Stimulated activated CD8-positive, alpha-beta memory T cell treated with anti-CD3 and anti-CD28 coated beads, Interleukin-7, amount 100 ng/mL, for 4 hours (primary cell): ENCODE measurements at regions not wholly inside any gene's neighbourhood (a gene's known extent, or its start where the extent isn't known, plus 50 kb on each side); places are given as distances from the start of the nearest gene placed in this dataset.

Source experiments
- DNase-seq, 2 donors: peaks; one replicate each; pipeline ENCODE4 v3.0.0-alpha.2; 2020; ENCODE audit warnings: low read depth in 2 of 2

DNA sequence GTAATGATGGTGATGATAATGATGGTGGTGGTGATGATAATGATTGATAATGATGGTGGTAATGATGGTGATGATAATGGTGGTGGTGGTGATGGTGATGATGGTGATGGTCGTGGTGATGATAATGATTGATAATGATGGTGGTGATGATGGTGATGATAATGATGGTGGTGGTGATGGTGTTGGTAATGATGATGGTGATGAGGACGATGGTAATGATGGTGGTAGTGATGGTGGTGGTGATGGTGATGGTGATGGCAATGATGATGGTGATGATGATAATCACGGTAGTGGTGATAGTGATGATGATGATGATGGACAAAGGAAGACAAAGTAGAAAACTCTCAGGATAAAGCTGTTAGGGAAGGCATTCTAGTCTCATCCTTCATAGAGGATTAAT lies 310.5 kb downstream of the MSX2 start:
- no peak for DNase-seq

DNA sequence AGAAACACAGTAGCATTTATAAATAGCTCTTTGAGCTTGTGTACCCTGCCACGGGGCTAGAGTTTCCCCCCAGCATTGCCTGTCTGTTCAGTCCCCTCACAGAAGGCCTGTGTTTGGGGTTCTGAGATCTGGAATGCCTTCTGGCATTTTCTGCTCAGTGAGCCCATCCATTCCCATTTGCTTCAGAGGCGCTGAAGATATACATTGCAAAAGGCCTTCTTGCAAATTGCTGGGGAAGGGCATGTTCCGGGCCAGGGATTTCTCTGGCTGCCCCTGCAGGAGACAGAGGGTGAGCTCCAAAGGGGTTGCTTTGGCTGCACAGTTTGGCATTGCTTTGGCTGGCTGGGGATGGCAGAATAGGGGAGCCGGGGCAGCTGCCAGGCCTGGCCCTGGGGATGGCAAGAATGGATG lies 308.4 kb downstream of the MSX2 start:
- DNase-seq, result no peak

DNA sequence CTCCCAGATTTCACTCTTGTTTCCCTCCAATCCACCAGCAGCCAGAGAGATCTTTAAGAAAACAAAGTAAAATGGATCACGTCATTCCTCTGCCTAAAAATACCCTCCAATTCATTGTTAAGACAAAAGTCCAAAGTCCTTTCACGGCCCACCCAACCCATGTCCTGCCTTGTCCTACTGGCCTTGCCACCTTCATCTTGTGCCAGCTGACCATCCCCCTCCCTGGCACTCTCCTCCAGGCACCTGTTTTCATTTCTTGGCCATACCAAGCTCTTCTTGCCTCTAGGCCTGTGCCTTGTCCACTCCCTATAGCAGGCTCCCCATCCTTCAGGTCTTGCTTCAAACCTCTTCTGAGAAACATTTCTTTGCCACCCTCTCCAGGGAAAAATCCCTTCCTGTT lies 307.6 kb downstream of the MSX2 start:
- no peak for DNase-seq

GRCh38 chr5:175027390-175027789 lies 303.0 kb downstream of the MSX2 start:
- no peak for DNase-seq

- no peak for DNase-seq
These were observed 300.7 kb downstream of the MSX2 start for GRCh38 chr5:175025077-175025476.

DNA sequence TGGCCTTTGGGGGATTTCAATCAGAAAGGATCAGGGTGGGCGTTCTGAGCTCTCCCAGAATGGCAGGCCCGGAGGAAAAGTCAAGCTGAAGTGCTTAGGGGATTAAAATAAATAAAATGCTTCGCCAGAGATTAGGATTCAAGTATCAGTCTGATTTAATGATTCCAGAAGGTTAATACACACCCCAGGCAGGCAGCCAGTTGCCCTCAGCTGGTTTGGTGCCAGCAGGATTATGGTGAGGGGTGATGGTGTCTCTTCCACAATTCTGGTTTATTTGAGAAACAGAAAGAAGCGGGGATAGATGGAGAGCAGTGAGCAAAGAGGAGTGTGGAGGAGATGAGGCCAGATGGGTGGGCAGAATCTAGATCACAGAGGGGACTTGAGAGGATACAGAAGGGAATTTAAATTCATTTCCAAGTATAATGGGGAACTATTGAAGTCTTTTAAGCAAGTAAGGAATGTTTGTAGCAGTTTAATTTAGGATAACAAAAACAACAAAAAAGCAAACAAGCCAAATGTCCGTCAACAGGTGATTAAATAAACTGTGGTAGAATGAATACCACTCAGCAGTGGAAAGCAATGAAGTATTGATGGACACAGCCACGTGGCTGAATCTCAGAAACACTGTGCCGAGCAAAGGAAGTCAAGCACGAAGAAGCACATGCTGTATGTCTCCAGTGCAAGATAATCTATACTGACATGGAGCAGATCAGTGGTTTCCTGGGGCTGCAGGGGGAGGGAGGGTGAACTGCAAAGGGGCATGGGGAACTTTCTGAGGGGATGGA lies 297.7 kb downstream of the MSX2 start:
- no peak for DNase-seq

- DNase-seq, result no peak
These were observed 296.9 kb downstream of the MSX2 start for GRCh38 chr5:175021321-175021720.

- no peak for DNase-seq
These were observed 290.8 kb downstream of the MSX2 start for GRCh38 chr5:175015028-175015685.

DNA sequence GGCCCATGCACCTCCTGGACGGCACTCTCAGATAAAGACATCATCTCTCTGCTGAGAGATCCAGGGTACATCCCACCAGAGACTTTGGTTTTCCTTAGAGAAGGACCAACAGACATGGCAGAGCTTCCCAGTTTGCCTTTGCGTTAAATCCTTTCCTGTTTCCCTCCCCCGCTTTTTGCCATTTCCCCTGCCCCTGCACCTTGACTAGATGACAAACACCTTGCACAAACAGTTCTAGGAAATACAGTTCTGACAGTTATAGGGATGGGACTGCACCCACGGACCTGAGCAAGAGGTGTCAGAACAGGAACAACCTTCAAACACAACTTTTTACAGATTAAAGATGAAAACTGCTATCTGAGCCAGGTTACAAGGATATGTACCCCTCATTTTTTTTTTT lies 288.9 kb downstream of the MSX2 start:
- DNase-seq, result no peak

DNA sequence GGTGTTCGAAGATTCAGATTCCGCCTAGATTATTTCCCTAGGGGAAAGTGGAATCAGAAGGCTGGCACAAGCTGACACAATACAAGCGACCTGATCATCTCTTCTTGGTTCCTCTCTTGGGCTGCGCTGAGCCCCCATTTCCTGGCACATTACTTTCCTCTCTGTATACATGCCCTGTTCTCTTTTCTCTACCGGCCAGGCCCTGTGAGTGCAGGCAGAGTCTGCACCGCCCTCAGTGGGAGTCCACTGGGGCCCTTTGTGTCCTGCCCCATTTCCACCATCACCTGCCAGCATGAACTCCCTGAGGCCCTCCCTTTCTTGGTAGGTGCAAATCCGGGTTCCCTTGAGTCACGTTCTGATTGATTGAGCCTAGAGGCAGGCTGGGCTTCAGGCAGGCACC lies 287.9 kb downstream of the MSX2 start:
- no peak for DNase-seq

DNA sequence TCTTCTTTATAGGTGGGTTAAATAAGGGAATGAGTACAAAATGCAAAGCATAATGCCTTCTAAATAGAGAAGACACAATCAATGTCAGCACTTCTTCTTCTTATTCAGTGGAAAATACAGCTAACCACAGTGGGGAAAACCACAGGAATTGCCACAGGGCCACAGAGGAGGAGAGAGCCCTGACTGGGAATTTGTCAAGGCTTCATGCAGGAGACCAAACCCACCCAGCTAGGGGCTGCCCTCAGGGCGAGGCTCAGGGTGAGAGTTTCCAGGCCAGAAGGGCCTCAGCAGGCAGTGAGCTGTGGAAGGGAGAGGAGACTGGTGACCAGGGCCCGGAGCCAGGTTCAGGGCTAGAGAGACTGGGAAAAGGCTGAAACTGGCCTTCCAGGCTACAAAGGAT lies 279.1 kb downstream of the MSX2 start:
- DNase-seq, result no peak

DNA sequence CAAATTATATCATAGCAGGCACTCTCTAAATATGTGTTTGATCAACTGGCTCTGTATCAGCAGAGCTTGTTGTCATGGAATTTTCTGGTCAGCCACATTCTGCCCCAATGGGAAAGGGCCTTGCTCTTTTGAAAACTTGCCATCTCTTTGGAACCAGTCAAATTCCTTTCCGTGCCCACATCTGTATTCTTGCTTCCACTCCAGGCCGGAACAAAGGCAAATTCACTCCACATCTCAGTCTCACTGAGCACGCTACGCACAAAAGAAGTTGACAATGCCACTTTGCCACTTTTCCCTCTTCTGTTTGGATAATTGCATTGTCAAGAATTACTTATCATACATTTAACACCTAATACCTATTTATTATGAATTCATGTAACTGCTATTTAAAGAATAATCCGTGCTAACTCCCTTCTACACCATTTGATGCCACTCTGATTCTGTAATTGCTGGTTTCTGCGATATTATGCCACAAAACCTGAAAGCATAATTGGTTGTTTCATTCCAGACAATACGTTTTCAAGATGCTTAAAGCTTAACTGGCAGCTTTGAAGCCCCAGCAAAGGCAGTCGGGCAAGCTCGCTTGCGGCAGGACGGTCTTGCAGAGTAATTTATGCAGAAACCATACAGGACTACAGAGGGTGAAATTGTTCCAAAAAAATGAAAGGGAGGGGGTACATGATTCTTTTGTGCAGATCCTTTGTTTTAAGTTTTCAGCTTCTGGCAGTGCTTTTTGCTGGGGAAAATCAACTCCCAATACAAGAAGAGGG lies 277.7 kb downstream of the MSX2 start:
- no peak for DNase-seq

DNA sequence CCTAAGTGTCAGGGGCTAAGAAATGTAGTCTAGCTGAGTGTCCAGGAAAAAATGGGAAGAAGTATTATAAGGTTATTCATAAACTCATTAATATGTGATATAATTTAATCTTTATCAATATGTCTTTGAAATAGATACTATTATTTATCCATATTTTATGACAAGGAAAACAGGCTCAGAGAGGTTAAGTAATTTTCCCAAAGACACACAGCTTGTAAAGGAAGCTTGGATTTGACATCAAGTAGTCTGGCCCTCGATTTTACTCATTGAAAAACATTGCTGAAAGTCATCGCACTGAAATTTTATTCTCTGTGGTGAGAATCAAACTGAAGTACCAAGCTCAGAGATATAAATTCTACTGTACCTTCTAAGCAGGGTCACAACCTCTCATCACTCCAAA lies 276.9 kb downstream of the MSX2 start:
- DNase-seq, result no peak

DNA sequence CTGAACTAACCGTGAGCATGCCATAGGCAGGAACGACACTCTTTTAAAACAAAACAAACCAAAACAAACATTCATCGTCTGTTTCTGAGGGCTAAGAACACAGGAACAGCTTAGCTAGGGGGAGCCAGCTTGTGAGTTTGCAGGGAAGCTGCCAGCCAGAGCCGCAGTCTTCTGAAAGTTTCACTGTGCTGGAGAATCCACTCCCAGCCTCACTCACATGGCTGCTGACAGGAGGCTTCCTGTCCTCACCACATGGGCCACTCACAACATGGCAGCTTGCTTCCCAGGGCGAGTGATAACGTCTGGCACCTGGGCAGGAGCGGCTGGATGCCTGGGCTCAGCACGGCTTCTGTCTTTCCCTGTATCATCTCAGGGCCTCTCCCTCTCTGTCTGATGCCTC lies 275.2 kb downstream of the MSX2 start:
- DNase-seq, result no peak

- no peak for DNase-seq
These were observed 273.8 kb downstream of the MSX2 start for GRCh38 chr5:174998131-174998730.

DNA sequence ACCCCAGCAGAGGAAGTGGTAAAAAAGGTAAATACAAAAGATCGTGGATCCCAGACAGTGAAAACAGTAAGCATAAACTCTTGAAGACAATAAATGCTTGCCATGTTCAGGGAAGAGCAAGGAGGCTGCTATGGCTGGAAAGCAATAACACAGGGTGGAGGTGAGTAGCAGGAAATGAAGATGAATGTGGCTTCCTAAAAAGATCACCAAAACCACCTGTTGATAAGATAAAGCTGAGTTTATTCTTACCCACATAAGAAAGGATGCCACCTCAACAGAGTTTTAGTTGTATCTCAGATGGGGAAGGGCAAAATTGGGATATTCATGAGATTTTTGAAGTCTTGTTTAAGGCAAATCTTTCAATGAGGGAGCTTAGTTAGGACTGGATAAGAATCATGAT lies 273.3 kb downstream of the MSX2 start:
- DNase-seq, result no peak

GRCh38 chr5:174996941-174997340 lies 272.6 kb downstream of the MSX2 start:
- no peak for DNase-seq

- no peak for DNase-seq
These were observed 271.4 kb downstream of the MSX2 start for GRCh38 chr5:174995827-174996226.

DNA sequence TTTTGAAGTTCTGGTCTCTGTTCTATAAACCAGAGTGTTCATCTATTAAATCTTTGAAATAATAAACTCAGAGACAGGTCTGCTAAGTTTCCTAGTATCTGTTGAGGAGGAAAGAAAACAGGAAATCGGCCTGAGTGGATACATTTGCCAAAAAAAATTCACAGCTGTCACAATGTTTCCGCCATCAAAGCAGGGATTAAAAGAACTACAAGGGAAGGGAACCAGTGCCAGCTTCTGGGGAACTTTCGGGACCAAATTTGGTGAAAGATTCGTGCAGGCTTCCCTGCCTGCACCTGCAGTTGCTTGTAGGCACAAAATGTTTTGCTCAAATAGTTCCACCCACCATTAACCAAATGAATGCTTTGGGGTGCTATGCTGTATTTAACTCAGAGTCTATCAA lies 267.5 kb downstream of the MSX2 start:
- no peak for DNase-seq

DNA sequence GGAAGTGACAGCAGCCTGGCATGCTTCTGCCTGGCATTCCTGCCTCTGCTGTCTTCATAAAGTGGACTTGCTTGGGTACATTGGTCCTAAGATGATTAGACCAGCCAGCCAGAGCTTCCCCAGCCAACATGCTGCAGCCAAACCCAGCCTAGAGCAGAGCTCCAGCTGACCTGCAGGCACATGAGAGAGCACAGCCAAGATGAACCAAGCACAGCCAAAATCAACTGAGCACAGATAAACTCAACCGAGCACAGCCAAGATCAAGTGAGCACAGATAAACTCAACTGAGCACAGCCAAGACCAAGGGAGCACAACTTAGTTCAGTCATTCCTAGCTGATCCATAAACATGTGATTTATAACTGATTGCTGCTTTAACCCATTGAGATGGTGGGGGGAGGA lies 266.5 kb downstream of the MSX2 start:
- no peak for DNase-seq

DNA sequence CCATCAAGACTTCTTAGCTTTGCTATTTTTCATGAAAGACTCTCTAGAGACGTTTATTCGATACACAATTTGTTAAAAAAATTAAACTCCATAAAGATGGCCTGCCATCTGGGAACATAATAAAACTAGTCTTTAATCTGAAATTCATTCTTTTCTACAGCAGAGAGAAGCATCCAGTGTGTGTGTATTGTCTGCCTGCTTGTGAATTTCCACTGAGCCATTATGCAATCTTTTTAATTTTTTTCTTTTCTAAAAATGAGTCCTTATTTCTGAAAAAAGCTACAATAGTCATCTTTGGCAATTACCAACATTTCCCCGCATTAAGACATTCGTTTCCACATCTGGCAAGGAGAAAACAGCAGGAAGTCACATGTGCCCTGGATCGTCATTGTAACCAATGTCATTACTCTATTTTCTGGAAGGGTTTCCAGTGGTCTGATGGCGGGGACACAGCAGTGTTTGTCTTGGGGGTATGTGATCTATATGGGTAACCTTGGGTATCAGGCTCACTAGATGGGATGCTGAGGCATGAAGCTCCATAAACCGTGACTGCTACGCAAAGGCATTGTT lies 263.1 kb downstream of the MSX2 start:
- DNase-seq, result no peak

DNA sequence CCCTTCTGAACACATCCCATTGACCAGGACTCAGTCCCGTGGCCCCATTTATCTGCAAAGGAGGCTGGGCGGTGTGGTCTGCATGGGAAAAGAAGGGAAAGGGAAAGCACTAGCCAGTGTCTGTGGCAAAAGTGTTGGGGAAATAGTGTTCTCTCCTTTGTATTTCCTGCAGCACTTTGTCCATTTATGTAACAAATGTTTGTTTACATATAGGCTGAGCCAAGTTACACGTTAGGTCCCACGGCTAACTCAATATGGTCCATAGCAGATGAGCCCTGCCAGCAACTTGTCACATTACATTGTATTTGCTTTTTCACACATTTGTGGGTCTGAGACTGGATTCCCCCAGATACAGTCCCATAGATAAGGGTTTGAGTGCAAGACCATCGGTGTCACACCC lies 260.5 kb downstream of the MSX2 start:
- no peak for DNase-seq
